Transverse colon (tissue), 4 donors: ENCODE measurements at regions not wholly inside any gene's neighbourhood (a gene's known extent, or its start where the extent isn't known, plus 50 kb on each side); places are given as distances from the start of the nearest gene placed in this dataset.

Experiments used
- DNase-seq: peaks from one replicate; pipeline ENCODE4 v3.0.0-alpha.2; 2019
- H3K27ac ChIP-seq, 4 donors: fragments of 200-600 bp; sonication (generic); 2 replicates each; pipeline ENCODE4 v1.5.1; 2016 to 2018; ENCODE audit warnings: inconsistent platforms in 4 of 4
- H3K27me3 ChIP-seq: fragments of 200-600 bp; sonication (generic); 2 replicates; pipeline ENCODE4 v1.5.1; 2017; ENCODE audit warnings: inconsistent platforms
- H3K36me3 ChIP-seq, 4 donors: fragments of 200-600 bp; sonication (generic); 2 replicates each; pipeline ENCODE4 v1.5.1; 2017 to 2019; ENCODE audit warnings: inconsistent platforms in 4 of 4
- H3K4me1 ChIP-seq, 4 donors: fragments of 200-600 bp; sonication (generic); 2 replicates each; pipeline ENCODE4 v1.5.1; 2017 to 2020; ENCODE audit warnings: inconsistent platforms in 4 of 4
- H3K4me3 ChIP-seq, 4 donors: fragments of 200-600 bp; sonication (generic); 1 replicate in 1 of 4; 2 replicates in 3 of 4; pipeline versions ENCODE4 v1.5.1 to v1.6.1; 2017 to 2019; ENCODE audit warnings: inconsistent platforms in 4 of 4
- H3K9me3 ChIP-seq, 2 donors: fragments of 200-600 bp; sonication (generic); 2 replicates each; pipeline ENCODE4 v1.5.1; 2017 to 2019; ENCODE audit warnings: inconsistent platforms in 2 of 2
- CTCF ChIP-seq, 5 experiments: fragments of 200-600 bp in 3 of 5; fragments of 450-650 bp in 2 of 5; sonication (generic) in 3 of 5; IDR thresholded peaks; 1 replicate in 2 of 5; 2 replicates in 3 of 5; pipeline ENCODE4 v1.5.1; 2016 to 2017; ENCODE audit warnings: antibody characterized with exemption in 5 of 5, inconsistent platforms in 3 of 5, mild to moderate bottlenecking in 2 of 5, moderate library complexity in 1 of 5
- EP300 ChIP-seq: sonication (generic); formaldehyde crosslinking; IDR thresholded peaks from one replicate; pipeline ENCODE4 v1.6.1; 2017; ENCODE audit warnings: antibody characterized with exemption, low read depth
- POLR2A ChIP-seq: fragments of 450-650 bp; IDR thresholded peaks from one replicate; pipeline ENCODE4 v1.6.1; 2016; ENCODE audit warnings: antibody characterized with exemption, mild to moderate bottlenecking, moderate library complexity
- POLR2AphosphoS5 ChIP-seq, 3 donors: sonication (generic); formaldehyde crosslinking; IDR thresholded peaks; one replicate each; pipeline ENCODE4 v1.6.1; 2016; ENCODE audit warnings: antibody characterized with exemption in 3 of 3
- WGBS, 2 donors: methylation state at CpG; one replicate each; pipeline ENCODE4 v1.1.5; 2018; ENCODE audit warnings: low coverage in 1 of 2; 5-methylcytosine and 5-hydroxymethylcytosine counted together
- in situ Hi-C, 4 donors: fragments of 200-750 bp; cut with MboI; loops; one replicate each; pipeline versions ENCODE4 v1.15.0 to v1.15.1; 2017; ENCODE audit warnings: low sequenced_read_pairs in 3 of 4, low pct_ligation_motif_present in 1 of 4, low pct_unique_long_range_greater_than_20kb in 1 of 4
- intact Hi-C: fragments of 100-400 bp; cut with DNase I; formaldehyde crosslinking; loops from one replicate; pipeline ENCODE4 v1.15.1; 2023; ENCODE audit warnings: low total_unique reads

- WGBS, 2 donors, result 84 to 90% methylated on average over 2 to 3 of the region's 3 CpGs
- in situ Hi-C loops, result no loop called here
- H3K36me3 ChIP-seq, result no peaks in the 10 kb centered on the region
Observed at GRCh38 chr6:130520801-130521200, 155.0 kb downstream of the TMEM200A start.

GRCh38 chr6:130524552-130524951 is 158.7 kb downstream of the TMEM200A start:
- no peaks in the 10 kb centered on the region for H3K36me3 ChIP-seq
- DNase-seq, result no peak
- no peaks in the 10 kb centered on the region for H3K27me3 ChIP-seq
- no peak overlapping the region for H3K27ac ChIP-seq
- no peak overlapping the region for H3K4me3 ChIP-seq
- no peaks in the 10 kb centered on the region for H3K9me3 ChIP-seq
- intact Hi-C loops, result no loop called here
- in situ Hi-C loops, result no loop called here
- WGBS, 2 donors, result 87 to 88% methylated on average over 5 of the region's 5 CpGs
- no peaks in the 10 kb centered on the region for H3K4me1 ChIP-seq
- TF ChIP-seq POLR2AphosphoS5 (IDR thresholded peaks at IDR 0.05), result no peak
- no peak for TF ChIP-seq EP300
- TF ChIP-seq POLR2A, result no peak
- TF ChIP-seq CTCF (IDR thresholded peaks at IDR 0.05), result no peak

More at GRCh38 chr6:130520801-130521200, 155.0 kb downstream of the TMEM200A start:
- Histone ChIP-seq H3K27ac (no peak overlapping the region), H3K9me3 (no peaks in the 10 kb centered on the region), H3K27me3 (no peaks in the 10 kb centered on the region), H3K4me1 (no peaks in the 10 kb centered on the region), H3K4me3 (no peak overlapping the region)
- DNase-seq, result no peak
- TF ChIP-seq EP300 (no peak), POLR2AphosphoS5 (IDR thresholded peaks at IDR 0.05) (no peak), POLR2A (no peak), CTCF (IDR thresholded peaks at IDR 0.05) (no peak)
- intact Hi-C loops, result no loop called here

- Histone ChIP-seq H3K4me1 (no peaks in the 10 kb centered on the region), H3K27ac (no peak overlapping the region), H3K4me3 (no peak overlapping the region), H3K27me3 (no peaks in the 10 kb centered on the region), H3K36me3 (no peaks in the 10 kb centered on the region), H3K9me3 (no peaks in the 10 kb centered on the region)
- TF ChIP-seq POLR2AphosphoS5 (IDR thresholded peaks at IDR 0.05) (no peak), CTCF (IDR thresholded peaks at IDR 0.05) (no peak), EP300 (no peak), POLR2A (no peak)
- WGBS, 2 donors, result 70 to 77% methylated on average over 1 of the region's 1 CpG
- in situ Hi-C loops (no loop called here), intact Hi-C loops (no loop called here)
- DNase-seq, result no peak
Observed at GRCh38 chr6:130525408-130525807, 159.6 kb downstream of the TMEM200A start.

GRCh38 chr6:130526466-130526865 is 160.6 kb downstream of the TMEM200A start:
- in situ Hi-C loops, result no loop called here
- no peaks in the 10 kb centered on the region for H3K27me3 ChIP-seq
- 83 to 97% methylated on average over 1 to 3 of the region's 3 CpGs for WGBS, 2 donors
- H3K4me3 ChIP-seq, result no peak overlapping the region
- no peaks in the 10 kb centered on the region for H3K36me3 ChIP-seq
- no peak overlapping the region for H3K27ac ChIP-seq
- no peak for DNase-seq
- no peak for TF ChIP-seq POLR2AphosphoS5 (IDR thresholded peaks at IDR 0.05)
- intact Hi-C loops, result no loop called here
- H3K9me3 ChIP-seq, result no peaks in the 10 kb centered on the region
- H3K4me1 ChIP-seq, result no peaks in the 10 kb centered on the region

- no peak for DNase-seq
- WGBS, 2 donors, result 94% methylated on average over 1 of the region's 1 CpG; no CpG with 5 or more reads in 1 of the 2 donors
- Histone ChIP-seq H3K27me3 (no peaks in the 10 kb centered on the region), H3K4me1 (no peaks in the 10 kb centered on the region), H3K4me3 (no peak overlapping the region), H3K9me3 (no peaks in the 10 kb centered on the region), H3K36me3 (no peaks in the 10 kb centered on the region), H3K27ac (no peak overlapping the region)
- in situ Hi-C loops, result no loop called here
- TF ChIP-seq POLR2A (no peak), POLR2AphosphoS5 (IDR thresholded peaks at IDR 0.05) (no peak), CTCF (IDR thresholded peaks at IDR 0.05) (no peak), EP300 (no peak)
- intact Hi-C loops, result no loop called here
Observed at GRCh38 chr6:130527173-130527572, 161.4 kb downstream of the TMEM200A start.
